GM21619 (cell line): ENCODE measurements at regions not wholly inside any gene's neighbourhood (a gene's known extent, or its start where the extent isn't known, plus 50 kb on each side); places are given as distances from the start of the nearest gene placed in this dataset.
"Not testable (repeated sequence)": the region's sequence is repeated elsewhere in the genome, so short reads cannot be mapped to it uniquely, and the experiment has no call there.

Experiments used
- ATAC-seq: cut with Tn5 transposase; IDR thresholded peaks from one replicate; pipeline ENCODE4 v1.9.1; 2021; ENCODE audit not compliant: unreplicated experiment

GRCh38 chr5:74405593-74405992 is 234.9 kb downstream of the ENC1 start:
- no peak for ATAC-seq

DNA sequence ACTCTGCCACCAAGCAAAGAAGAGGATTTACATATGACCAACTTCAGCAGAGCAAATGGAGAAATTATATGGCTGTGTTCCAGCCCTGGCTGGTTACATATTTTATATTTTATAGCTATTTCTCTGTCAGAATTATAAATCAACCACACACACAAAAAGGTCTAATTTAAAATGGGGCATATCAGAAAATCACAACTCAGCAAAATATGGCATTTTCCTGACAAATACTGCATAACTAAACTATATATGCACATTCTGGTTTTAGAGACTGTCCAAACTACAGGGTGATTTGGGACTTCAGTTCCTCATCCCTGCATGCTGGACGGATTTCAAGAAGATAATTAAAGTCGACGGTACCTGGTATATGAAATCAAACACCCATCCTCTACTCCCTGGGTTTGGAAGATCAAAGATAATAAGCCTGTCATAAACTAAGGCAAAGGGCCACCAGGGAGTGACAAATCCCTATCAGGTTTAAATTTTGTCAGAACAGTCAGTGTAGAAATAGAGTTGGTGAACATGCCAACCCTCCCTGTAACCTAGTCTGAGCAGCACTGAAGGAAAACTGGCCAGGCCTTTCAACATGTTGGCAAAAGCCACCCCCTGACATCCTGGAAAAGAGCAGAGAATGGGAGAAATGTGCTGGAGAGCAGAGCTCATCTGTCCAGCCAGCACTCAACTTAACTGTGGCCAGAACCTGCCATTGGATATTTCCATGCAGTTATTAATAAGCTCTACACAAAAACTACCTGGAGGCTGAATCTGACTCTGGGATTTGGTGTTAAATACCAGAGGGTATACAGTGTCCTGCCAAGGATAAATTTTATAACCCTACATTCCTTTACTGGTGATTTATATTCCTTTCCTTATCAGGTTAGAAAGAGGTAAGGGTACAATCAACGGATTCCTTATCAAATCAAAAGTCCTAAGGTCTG is 235.7 kb downstream of the ENC1 start:
- ATAC-seq: no peak

GRCh38 chr5:74403771-74404170 is 236.8 kb downstream of the ENC1 start:
- ATAC-seq: no peak

DNA sequence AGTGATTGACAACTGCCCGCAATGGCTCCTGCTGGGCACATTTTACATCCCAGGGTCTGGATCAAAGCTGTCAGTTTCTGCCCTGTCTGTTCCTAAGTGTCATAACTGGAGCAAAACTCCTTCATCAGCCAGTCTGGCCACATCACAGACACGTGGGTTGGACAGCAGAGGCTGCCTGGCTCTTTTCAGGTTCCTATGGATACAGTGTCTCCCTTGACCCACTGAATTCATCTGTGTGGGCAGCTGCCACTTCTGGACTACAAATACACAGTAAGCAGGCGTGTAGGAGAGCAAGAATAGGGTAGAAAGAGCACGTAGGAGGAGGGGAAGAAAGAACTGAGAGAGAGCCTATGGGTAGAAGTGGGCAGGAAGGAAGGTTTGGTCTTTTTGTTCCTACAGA is 238.0 kb downstream of the ENC1 start:
- ATAC-seq: no peak

DNA sequence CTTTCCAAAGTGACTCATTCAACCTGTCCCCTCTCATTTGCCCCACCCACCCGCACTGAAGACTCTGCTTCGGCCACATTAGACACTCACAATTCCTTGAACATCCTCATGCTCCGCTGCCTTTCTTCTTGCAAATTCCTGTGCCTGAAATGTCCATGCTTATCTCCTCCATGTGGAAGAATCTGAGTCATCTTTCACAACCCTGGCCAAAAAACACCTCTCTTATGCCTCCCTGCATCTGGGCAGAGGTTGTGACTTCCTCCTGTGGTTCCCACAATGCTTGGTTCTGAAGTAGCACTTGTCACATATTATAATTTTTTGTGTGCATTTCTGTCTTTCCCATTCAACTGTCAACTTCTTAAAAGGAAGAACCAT is 238.6 kb downstream of the ENC1 start:
- ATAC-seq: no peak

GRCh38 chr5:74401281-74401945 is 239.1 kb downstream of the ENC1 start:
- ATAC-seq: no peak

DNA sequence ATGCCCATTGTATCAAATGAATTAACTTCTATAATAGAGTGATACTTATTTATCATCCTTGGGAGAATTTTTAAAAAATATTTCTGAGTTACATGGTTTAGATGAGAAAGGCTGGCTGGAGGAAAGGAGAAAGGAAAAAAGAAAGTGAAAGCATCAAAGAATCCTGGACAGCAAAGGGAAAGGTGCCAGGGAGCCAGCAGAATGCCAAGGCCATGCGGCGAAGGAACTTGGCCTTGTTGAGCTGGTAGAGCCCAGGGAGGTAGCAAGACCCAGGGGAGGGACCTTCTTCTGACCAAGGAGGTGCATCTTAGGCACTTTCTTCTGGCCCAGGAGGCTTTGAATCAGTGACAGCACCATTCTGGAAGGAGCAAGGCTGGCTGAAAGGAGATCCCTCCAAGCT is 240.5 kb downstream of the ENC1 start:
- no peak for ATAC-seq

- no peak for ATAC-seq
These were observed 243.5 kb downstream of the ENC1 start for GRCh38 chr5:74396913-74397622.

- no peak for ATAC-seq
These were observed 245.3 kb downstream of the ENC1 start for GRCh38 chr5:74394916-74395880.

GRCh38 chr5:74394528-74394915 is 246.0 kb downstream of the ENC1 start:
- peak; percentile 51 for ATAC-seq

GRCh38 chr5:74393943-74394342 is 246.6 kb downstream of the ENC1 start:
- ATAC-seq: no peak

GRCh38 chr5:74392711-74393351 is 247.7 kb downstream of the ENC1 start:
- no peak for ATAC-seq

- no peak for ATAC-seq
These were observed 249.1 kb downstream of the ENC1 start for GRCh38 chr5:74391410-74391809.

GRCh38 chr5:74390822-74391221 is 249.7 kb downstream of the ENC1 start:
- no peak for ATAC-seq

- no peak for ATAC-seq
These were observed 250.3 kb downstream of the ENC1 start for GRCh38 chr5:74390306-74390637.

- ATAC-seq: no peak
These were observed 250.8 kb downstream of the ENC1 start for GRCh38 chr5:74389531-74390305.

GRCh38 chr5:74388411-74388810 is 252.1 kb downstream of the ENC1 start:
- not testable (repeated sequence) for ATAC-seq

GRCh38 chr5:74386571-74387334 is 253.8 kb downstream of the ENC1 start:
- ATAC-seq: no peak

DNA sequence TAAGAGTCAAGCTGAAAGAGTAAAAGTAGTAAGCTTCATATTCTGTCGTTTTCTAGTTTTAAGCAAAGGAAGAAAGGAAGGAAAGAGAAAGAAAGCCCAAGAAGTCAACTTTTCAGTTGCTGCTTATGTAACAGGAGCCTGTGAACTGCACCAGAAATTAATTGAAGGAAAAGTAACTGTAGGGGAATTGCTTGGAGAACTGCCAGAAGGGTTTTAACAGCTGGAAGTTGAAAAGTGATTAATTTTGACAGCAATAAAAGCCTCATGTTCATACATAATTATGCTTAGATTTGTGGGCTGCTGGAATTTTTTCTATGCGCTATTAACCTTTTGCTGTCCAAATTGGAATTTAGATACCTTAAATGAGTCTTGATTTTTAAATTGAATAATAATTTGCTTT is 255.7 kb downstream of the ENC1 start:
- no peak for ATAC-seq
